GM12865 (cell line): ENCODE measurements at regions not wholly inside any gene's neighbourhood (a gene's known extent, or its start where the extent isn't known, plus 50 kb on each side); places are given as distances from the start of the nearest gene placed in this dataset.
"Not testable (repeated sequence)": the region's sequence is repeated elsewhere in the genome, so short reads cannot be mapped to it uniquely, and the experiment has no call there.

Experiments
- DNase-seq: peaks from one replicate; pipeline ENCODE4 v3.0.0; 2010; ENCODE audit warnings: low read depth
- H3K4me3 ChIP-seq: 2 replicates; pipeline ENCODE4 v1.5.1; 2011; ENCODE audit warnings: mild to moderate bottlenecking, low read depth, low read length, control low read depth

- DNase-seq, H3K4me3 ChIP-seq: not testable (repeated sequence)
These were observed 63.8 kb downstream of the NSUN5 start for GRCh38 chr7:73244782-73245311.

- not testable (repeated sequence) for H3K4me3 ChIP-seq, DNase-seq
These were observed 73.5 kb downstream of the NSUN5 start for GRCh38 chr7:73234994-73235717.

- DNase-seq, H3K4me3 ChIP-seq: not testable (repeated sequence)
These were observed 82.9 kb downstream of the NSUN5 start for GRCh38 chr7:73225745-73226144.

- DNase-seq, H3K4me3 ChIP-seq: not testable (repeated sequence)
These were observed 86.9 kb downstream of the NSUN5 start for GRCh38 chr7:73221724-73222123.

- not testable (repeated sequence) for DNase-seq
These were observed 87.8 kb downstream of the NSUN5 start for GRCh38 chr7:73220766-73221370.

GRCh38 chr7:73220357-73220756 is 88.3 kb downstream of the NSUN5 start:
- DNase-seq, result not testable (repeated sequence)

More at GRCh38 chr7:73220766-73221370, 87.8 kb downstream of the NSUN5 start:
- H3K4me3 ChIP-seq, result not testable (repeated sequence)

GRCh38 chr7:73218802-73219201 is 89.8 kb downstream of the NSUN5 start:
- DNase-seq, result not testable (repeated sequence)

More at GRCh38 chr7:73220357-73220756, 88.3 kb downstream of the NSUN5 start:
- not testable (repeated sequence) for H3K4me3 ChIP-seq

GRCh38 chr7:73216046-73216675 is 92.5 kb downstream of the NSUN5 start:
- not testable (repeated sequence) for H3K4me3 ChIP-seq, DNase-seq

More at GRCh38 chr7:73218802-73219201, 89.8 kb downstream of the NSUN5 start:
- not testable (repeated sequence) for H3K4me3 ChIP-seq

GRCh38 chr7:73215232-73215631 is 93.4 kb downstream of the NSUN5 start:
- H3K4me3 ChIP-seq, DNase-seq: not testable (repeated sequence)

GRCh38 chr7:73214471-73214870 is 94.2 kb downstream of the NSUN5 start:
- peak; percentile 44 for DNase-seq
- not testable (repeated sequence) for H3K4me3 ChIP-seq

GRCh38 chr7:73213076-73213475 is 95.5 kb downstream of the NSUN5 start:
- not testable (repeated sequence) for DNase-seq, H3K4me3 ChIP-seq

- DNase-seq, H3K4me3 ChIP-seq: not testable (repeated sequence)
These were observed 103.0 kb downstream of the NSUN5 start for GRCh38 chr7:73205594-73205993.

GRCh38 chr7:73204898-73205297 is 103.7 kb downstream of the NSUN5 start:
- not testable (repeated sequence) for H3K4me3 ChIP-seq
- peak; percentile 0 for DNase-seq

GRCh38 chr7:73203312-73203711 is 105.3 kb downstream of the NSUN5 start:
- not testable (repeated sequence) for H3K4me3 ChIP-seq, DNase-seq

- not testable (repeated sequence) for H3K4me3 ChIP-seq, DNase-seq
These were observed 107.4 kb downstream of the NSUN5 start for GRCh38 chr7:73201264-73201663.

GRCh38 chr7:73200518-73201099 is 108.0 kb downstream of the NSUN5 start:
- not testable (repeated sequence) for H3K4me3 ChIP-seq, DNase-seq

GRCh38 chr7:73193991-73194390 is 108.2 kb upstream of the SPDYE9 start:
- DNase-seq, H3K4me3 ChIP-seq: not testable (repeated sequence)

- H3K4me3 ChIP-seq, DNase-seq: not testable (repeated sequence)
These were observed 104.8 kb upstream of the SPDYE9 start for GRCh38 chr7:73190483-73191155.

GRCh38 chr7:73188287-73188686 is 102.4 kb upstream of the SPDYE9 start:
- DNase-seq, result not testable (repeated sequence)

More at GRCh38 chr7:73188287-73188686, 102.4 kb upstream of the SPDYE9 start:
- not testable (repeated sequence) for H3K4me3 ChIP-seq
